H1 (cell line): ENCODE measurements at regions not wholly inside any gene's neighbourhood (a gene's known extent, or its start where the extent isn't known, plus 50 kb on each side); places are given as distances from the start of the nearest gene placed in this dataset.

Experiments used
- CTCF ChIA-PET: fragments of 300-600 bp; sonication (Branson Sonifier 250); formaldehyde crosslinking; loops from one replicate; lab custom pipeline; 2021; ENCODE audit not compliant: partially characterized antibody; lab: Charles Lee
- POLR2A ChIA-PET: fragments of 300-600 bp; sonication (Branson Sonifier 250); formaldehyde crosslinking; loops from one replicate; lab custom pipeline; 2021; ENCODE audit warnings: inconsistent platforms; ENCODE audit not compliant: partially characterized antibody; lab: Charles Lee
- DNase-seq, 2 experiments: peaks; one replicate each; pipeline versions ENCODE4 v3.0.0 to v3.0.0-alpha.2; 2010 to 2022; ENCODE audit warnings: low spot score in 2 of 2, low read depth in 1 of 2, mixed read lengths in 1 of 2
- FAIRE-seq: peaks from 2 replicates; lab custom pipeline; 2011; peaks lifted over from hg19 to GRCh38; lab: Jason Lieb, UNC
- H2AFZ ChIP-seq: 2 replicates; pipeline ENCODE4 v1.8.1; 2012; ENCODE audit warnings: low read length, inconsistent platforms
- H2AK5ac ChIP-seq: 2 replicates; pipeline ENCODE4 v1.6.1; 2013; ENCODE audit warnings: low read depth, low read length
- H2BK120ac ChIP-seq: replicated peaks from 2 replicates; pipeline ENCODE3; 2013; ENCODE audit warnings: low read depth, low read length, inconsistent platforms
- H2BK12ac ChIP-seq: 2 replicates; pipeline ENCODE4 v1.6.1; 2013; ENCODE audit warnings: low read depth, low read length
- H2BK15ac ChIP-seq: 2 replicates; pipeline ENCODE4 v1.6.1; 2013; ENCODE audit warnings: low read length
- H2BK20ac ChIP-seq: 2 replicates; pipeline ENCODE4 v1.6.1; 2013; ENCODE audit warnings: low read length
- H2BK5ac ChIP-seq: 2 replicates; pipeline ENCODE4 v1.6.1; 2013; ENCODE audit warnings: low read depth, low read length
- H3K14ac ChIP-seq: 2 replicates; pipeline ENCODE4 v1.6.1; 2013; ENCODE audit warnings: inconsistent platforms; ENCODE audit not compliant: insufficient read length
- H3K18ac ChIP-seq: 2 replicates; pipeline ENCODE4 v1.6.1; 2013; ENCODE audit warnings: low read length; ENCODE audit errors: extremely low read depth
- H3K23ac ChIP-seq: 2 replicates; pipeline ENCODE4 v1.6.1; 2013; ENCODE audit warnings: inconsistent platforms; ENCODE audit not compliant: insufficient read length
- H3K23me2 ChIP-seq: 2 replicates; pipeline ENCODE4 v1.6.1; 2013; ENCODE audit warnings: low read depth, low read length
- H3K27ac ChIP-seq: 2 replicates; pipeline ENCODE4 v1.6.1; 2011; ENCODE audit warnings: low read depth, low read length, inconsistent platforms
- H3K27me3 ChIP-seq, 4 experiments: replicated peaks in 1 of 4; 1 replicate in 1 of 4; 2 replicates in 3 of 4; pipeline versions ENCODE4 v1.6.1 to v1.8.1; 2011 to 2013; ENCODE audit warnings: low read length in 3 of 4, mild to moderate bottlenecking in 3 of 4, inconsistent platforms in 2 of 4, mixed read lengths in 2 of 4, moderate library complexity in 1 of 4; ENCODE audit not compliant: control insufficient read depth in 3 of 4, insufficient read depth in 3 of 4; ENCODE audit errors: extremely low read depth in 1 of 4
- H3K36me3 ChIP-seq, 4 experiments: 2 replicates each; pipeline versions ENCODE4 v1.6.1 to v1.8.1; 2011 to 2013; ENCODE audit warnings: mild to moderate bottlenecking in 4 of 4, low read length in 3 of 4, moderate library complexity in 2 of 4, control low read depth in 1 of 4, inconsistent platforms in 1 of 4; ENCODE audit not compliant: insufficient read depth in 4 of 4, control insufficient read depth in 2 of 4
- H3K4ac ChIP-seq: replicated peaks from 2 replicates; pipeline ENCODE3; 2013; ENCODE audit warnings: low read length, low read depth, mixed read lengths, inconsistent platforms; ENCODE audit not compliant: insufficient read length
- H3K4me1 ChIP-seq, 4 experiments: replicated peaks in 1 of 4; 1 replicate in 1 of 4; 2 replicates in 3 of 4; pipeline versions ENCODE4 v1.6.1 to v1.8.1; 2011 to 2013; ENCODE audit warnings: low read length in 3 of 4, inconsistent platforms in 2 of 4, mixed read lengths in 1 of 4; ENCODE audit not compliant: insufficient read depth in 4 of 4, control insufficient read depth in 3 of 4
- H3K4me2 ChIP-seq, 2 experiments: 2 replicates each; pipeline versions ENCODE4 v1.6.1 to v1.8.1; 2011 to 2013; ENCODE audit warnings: low read depth in 2 of 2, low read length in 2 of 2, control low read depth in 1 of 2, inconsistent platforms in 1 of 2, mild to moderate bottlenecking in 1 of 2; ENCODE audit not compliant: insufficient read depth in 1 of 2
- H3K4me3 ChIP-seq, 4 experiments: fragments of 200-600, 300-600 bp in 1 of 4; sonication (generic), shearing (Covaris generic), sonication (Bioruptor Twin) in 1 of 4; 2 replicates each; pipeline versions ENCODE4 v1.5.1 to v1.8.1; 2011 to 2016; ENCODE audit warnings: low read length in 4 of 4, low read depth in 3 of 4, control low read depth in 2 of 4, inconsistent platforms in 2 of 4, mild to moderate bottlenecking in 2 of 4, mixed read lengths in 1 of 4, moderate library complexity in 1 of 4; ENCODE audit not compliant: insufficient read depth in 2 of 4; ENCODE audit errors: extremely low read depth in 1 of 4
- H3K56ac ChIP-seq: replicated peaks from 2 replicates; pipeline ENCODE3; 2013; ENCODE audit warnings: low read depth, mild to moderate bottlenecking, mixed read lengths, low read length, inconsistent platforms; ENCODE audit not compliant: insufficient read length
- H3K79me1 ChIP-seq: 2 replicates; pipeline ENCODE4 v1.6.1; 2013; ENCODE audit warnings: low read depth, low read length, control low read depth
- H3K79me2 ChIP-seq, 2 experiments: 2 replicates each; pipeline versions ENCODE4 v1.6.1 to v1.8.1; 2012 to 2013; ENCODE audit warnings: low read length in 2 of 2, mild to moderate bottlenecking in 2 of 2, inconsistent platforms in 1 of 2; ENCODE audit not compliant: insufficient read depth in 2 of 2, control insufficient read depth in 1 of 2
- H3K9ac ChIP-seq, 4 experiments: replicated peaks in 1 of 4; 1 replicate in 1 of 4; 2 replicates in 3 of 4; pipeline versions ENCODE4 v1.6.1 to v1.8.1; 2011 to 2013; ENCODE audit warnings: low read depth in 3 of 4, low read length in 3 of 4, control low read depth in 2 of 4, mild to moderate bottlenecking in 2 of 4, moderate library complexity in 2 of 4, inconsistent platforms in 1 of 4; ENCODE audit errors: extremely low read depth in 1 of 4
- H3K9me3 ChIP-seq, 2 experiments: 2 replicates each; pipeline versions ENCODE4 v1.6.1 to v1.8.1; 2012 to 2013; ENCODE audit warnings: mild to moderate bottlenecking in 2 of 2, moderate library complexity in 2 of 2, control low read depth in 1 of 2, inconsistent platforms in 1 of 2, low read depth in 1 of 2, low read length in 1 of 2, mixed read lengths in 1 of 2; ENCODE audit not compliant: insufficient read depth in 2 of 2
- H4K20me1 ChIP-seq, 2 experiments: replicated peaks in 1 of 2; 2 replicates each; pipeline versions ENCODE3 to v1.8.1; 2011 to 2013; ENCODE audit warnings: inconsistent platforms in 2 of 2, low read length in 2 of 2, mild to moderate bottlenecking in 1 of 2; ENCODE audit not compliant: insufficient read depth in 2 of 2, control insufficient read depth in 1 of 2
- H4K5ac ChIP-seq: 2 replicates; pipeline ENCODE4 v1.6.1; 2013; ENCODE audit warnings: low read length, low read depth, mixed read lengths, inconsistent platforms; ENCODE audit not compliant: insufficient read length
- H4K8ac ChIP-seq: 2 replicates; pipeline ENCODE4 v1.8.0; 2013; ENCODE audit warnings: mild to moderate bottlenecking, moderate library complexity, low read length, inconsistent platforms; ENCODE audit not compliant: insufficient read depth; ENCODE audit errors: extremely low read depth
- H4K91ac ChIP-seq: replicated peaks from 2 replicates; pipeline ENCODE3; 2013; ENCODE audit warnings: low read length, mixed read lengths, inconsistent platforms; ENCODE audit not compliant: insufficient read length
- BRCA1 ChIP-seq: IDR thresholded peaks from 2 replicates; pipeline ENCODE4 v1.6.1; 2012; ENCODE audit warnings: low read depth, low read length, improper control_type of control experiment
- RBBP5 ChIP-seq: IDR thresholded peaks from 2 replicates; pipeline ENCODE4 v1.7.1; 2012; ENCODE audit warnings: low read depth, mild to moderate bottlenecking, inconsistent platforms, low read length, moderate library complexity, borderline replicate concordance
- RNF2 ChIP-seq: fragments of 200-900, 300-1000 bp; sonication (generic); IDR thresholded peaks from 2 replicates; pipeline ENCODE4 v1.7.1; 2016; ENCODE audit warnings: borderline replicate concordance, low read depth, mild to moderate bottlenecking, antibody characterized with exemption, low read length; ENCODE audit not compliant: poor library complexity, severe bottlenecking; ENCODE audit errors: missing control alignments
- SIN3A ChIP-seq, 2 experiments: IDR thresholded peaks in 1 of 2; conservative IDR thresholded peaks in 1 of 2; 2 replicates each; pipeline ENCODE4 v1.6.1; 2011 to 2012; ENCODE audit warnings: low read length in 2 of 2, improper control_type of control experiment in 1 of 2, low read depth in 1 of 2, mild to moderate bottlenecking in 1 of 2
- SRF ChIP-seq: IDR thresholded peaks from 2 replicates; pipeline ENCODE4 v1.6.1; 2011; ENCODE audit warnings: mild to moderate bottlenecking, low read depth, low read length, moderate library complexity
- WGBS, 2 experiments: shearing (Covaris generic) in 1 of 2; methylation state at CpG; one replicate each; pipeline versions ENCODE4 v1.1.6 to v1.1.7; 2013 to 2015; ENCODE audit warnings: low lambda C conversion rate in 2 of 2, mixed read lengths in 2 of 2, inconsistent platforms in 1 of 2, low coverage in 1 of 2, missing lambda C conversion rate in 1 of 2; ENCODE audit not compliant: insufficient replicate concordance in 2 of 2, insufficient coverage in 1 of 2, insufficient read length in 1 of 2; ENCODE audit errors: extremely low coverage in 1 of 2, missing lambda C conversion rate in 1 of 2; 5-methylcytosine and 5-hydroxymethylcytosine counted together
- TF ChIP-seq, protein P1 (sequence below): IDR thresholded peaks from 2 replicates; pipeline ENCODE4 v1.6.1; 2012; ENCODE audit warnings: inconsistent platforms
- TF ChIP-seq, protein P2 (sequence below): IDR thresholded peaks from 2 replicates; pipeline ENCODE4 v1.6.1; 2012; ENCODE audit warnings: low read length, inconsistent platforms
- TF ChIP-seq, protein P3 (sequence below): IDR thresholded peaks from 2 replicates; pipeline ENCODE4 v1.6.1; 2011; ENCODE audit warnings: low read depth, mild to moderate bottlenecking, low read length; ENCODE audit not compliant: insufficient read depth

DNA sequence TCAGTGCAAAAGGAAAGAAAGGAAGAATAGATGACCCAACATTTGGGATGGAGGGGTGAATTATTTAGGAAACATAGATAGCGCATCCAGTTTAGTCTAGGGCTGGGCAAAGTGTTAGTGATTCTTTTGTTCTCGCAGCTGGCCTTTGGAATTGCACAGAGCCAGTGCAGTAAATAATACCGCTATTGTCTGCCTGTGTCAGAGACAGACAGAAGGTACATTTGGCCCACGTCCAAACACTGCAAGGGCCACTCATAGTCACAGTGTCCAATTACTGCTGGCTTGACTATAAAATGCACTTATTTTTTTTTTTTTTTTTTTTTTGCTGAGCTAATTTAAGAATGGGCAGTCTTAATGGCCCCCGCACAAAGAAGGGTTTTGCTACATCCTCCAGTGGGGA is 638.6 kb downstream of the BCL11B start:
- no peaks in the 10 kb centered on the region for H3K79me2 ChIP-seq
- no peak overlapping the region for H2AK5ac ChIP-seq
- H2BK20ac ChIP-seq = no peak overlapping the region
- 87% methylated on average over 5 of the region's 5 CpGs; no CpG with 5 or more reads in 1 of the 2 experiments for WGBS, 2 experiments
- TF ChIP-seq RNF2 (no peak), RBBP5 (no peak), BRCA1 (no peak), SIN3A (conservative IDR thresholded peaks at IDR 0.05 in 1 of 2, IDR thresholded peaks at IDR 0.05 in 1 of 2; ENCODE audit: low read depth in 1 of 2, low read length in 2 of 2) (no peak), SRF (no peak)
- TF ChIP-seq, protein P1, sequence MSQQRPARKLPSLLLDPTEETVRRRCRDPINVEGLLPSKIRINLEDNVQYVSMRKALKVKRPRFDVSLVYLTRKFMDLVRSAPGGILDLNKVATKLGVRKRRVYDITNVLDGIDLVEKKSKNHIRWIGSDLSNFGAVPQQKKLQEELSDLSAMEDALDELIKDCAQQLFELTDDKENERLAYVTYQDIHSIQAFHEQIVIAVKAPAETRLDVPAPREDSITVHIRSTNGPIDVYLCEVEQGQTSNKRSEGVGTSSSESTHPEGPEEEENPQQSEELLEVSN = no peak
- TF ChIP-seq, protein P2, sequence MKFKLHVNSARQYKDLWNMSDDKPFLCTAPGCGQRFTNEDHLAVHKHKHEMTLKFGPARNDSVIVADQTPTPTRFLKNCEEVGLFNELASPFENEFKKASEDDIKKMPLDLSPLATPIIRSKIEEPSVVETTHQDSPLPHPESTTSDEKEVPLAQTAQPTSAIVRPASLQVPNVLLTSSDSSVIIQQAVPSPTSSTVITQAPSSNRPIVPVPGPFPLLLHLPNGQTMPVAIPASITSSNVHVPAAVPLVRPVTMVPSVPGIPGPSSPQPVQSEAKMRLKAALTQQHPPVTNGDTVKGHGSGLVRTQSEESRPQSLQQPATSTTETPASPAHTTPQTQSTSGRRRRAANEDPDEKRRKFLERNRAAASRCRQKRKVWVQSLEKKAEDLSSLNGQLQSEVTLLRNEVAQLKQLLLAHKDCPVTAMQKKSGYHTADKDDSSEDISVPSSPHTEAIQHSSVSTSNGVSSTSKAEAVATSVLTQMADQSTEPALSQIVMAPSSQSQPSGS = no peak
- TF ChIP-seq, protein P3, sequence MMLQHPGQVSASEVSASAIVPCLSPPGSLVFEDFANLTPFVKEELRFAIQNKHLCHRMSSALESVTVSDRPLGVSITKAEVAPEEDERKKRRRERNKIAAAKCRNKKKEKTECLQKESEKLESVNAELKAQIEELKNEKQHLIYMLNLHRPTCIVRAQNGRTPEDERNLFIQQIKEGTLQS = no peak
- no peak overlapping the region for H3K18ac ChIP-seq
- no peaks in the 10 kb centered on the region for H3K79me1 ChIP-seq
- no peaks in the 10 kb centered on the region for H3K9me3 ChIP-seq
- no peak overlapping the region for H3K27ac ChIP-seq
- H3K4me3 ChIP-seq = no peak overlapping the region
- H3K9ac ChIP-seq = no peak overlapping the region
- H2BK12ac ChIP-seq = no peak overlapping the region
- no peak overlapping the region for H2BK5ac ChIP-seq
- H3K23me2 ChIP-seq = no peaks in the 10 kb centered on the region
- H2BK15ac ChIP-seq = no peak overlapping the region
- no peak overlapping the region for H3K56ac ChIP-seq
- H2AFZ ChIP-seq = no peak overlapping the region
- no peaks in the 10 kb centered on the region for H3K36me3 ChIP-seq
- H3K4me2 ChIP-seq = no peak overlapping the region
- no peak for DNase-seq
- no peak overlapping the region for H4K8ac ChIP-seq
- no peaks in the 10 kb centered on the region for H4K20me1 ChIP-seq
- no peak overlapping the region for H2BK120ac ChIP-seq
- no peak overlapping the region for H3K4ac ChIP-seq
- H3K14ac ChIP-seq = no peak overlapping the region
- no peak overlapping the region for H4K91ac ChIP-seq
- no peak for FAIRE-seq
- H3K27me3 ChIP-seq = no peaks in the 10 kb centered on the region
- no peak overlapping the region for H3K23ac ChIP-seq
- CTCF ChIA-PET = interaction anchor here (0.6 kb wide), 1 partner anchor 607 kb away, joined by 3 read pairs; no protein-coding TSS in a partner anchor
- no peaks in the 10 kb centered on the region for H3K4me1 ChIP-seq
- POLR2A ChIA-PET = no interaction called here
- H4K5ac ChIP-seq = no peak overlapping the region
